ENCODE measurements at regions not wholly inside any gene's neighbourhood (a gene's known extent, or its start where the extent isn't known, plus 50 kb on each side); places are given as distances from the start of the nearest gene placed in this dataset.
"Not testable (repeated sequence)": the region's sequence is repeated elsewhere in the genome, so short reads cannot be mapped to it uniquely, and the experiment has no call there.

GRCh38 chr7:4438723-4439245 is 243.3 kb upstream of the FOXK1 start:
- no peak for DNase-seq

- DNase-seq, result no peak
Observed at GRCh38 chr7:4439444-4439843, 242.7 kb upstream of the FOXK1 start.

- no peak for DNase-seq
Observed at GRCh38 chr7:4444106-4444505, 238.0 kb upstream of the FOXK1 start.

- no peak for DNase-seq
Observed at GRCh38 chr7:4445777-4446176, 236.3 kb upstream of the FOXK1 start.

GRCh38 chr7:4449263-4449662 is 232.8 kb upstream of the FOXK1 start:
- no peak for DNase-seq

- no peak for DNase-seq
Observed at GRCh38 chr7:4450483-4450882, 231.6 kb upstream of the FOXK1 start.

- peak; percentile 84 for DNase-seq
Observed at GRCh38 chr7:4460597-4460996, 221.5 kb upstream of the FOXK1 start.

- DNase-seq, result no peak
Observed at GRCh38 chr7:4461531-4461930, 220.6 kb upstream of the FOXK1 start.

GRCh38 chr7:4468320-4469102 is 213.6 kb upstream of the FOXK1 start:
- DNase-seq, result no peak

GRCh38 chr7:4470246-4470645 is 211.8 kb upstream of the FOXK1 start:
- DNase-seq, result no peak

- no peak for DNase-seq
Observed at GRCh38 chr7:4472728-4473127, 209.4 kb upstream of the FOXK1 start.

- DNase-seq, result peak; percentile 71
Observed at GRCh38 chr7:4479367-4480039, 202.6 kb upstream of the FOXK1 start.

GRCh38 chr7:4480131-4480530 is 202.0 kb upstream of the FOXK1 start:
- DNase-seq, result not testable (repeated sequence)

- no peak for DNase-seq
Observed at GRCh38 chr7:4483851-4484250, 198.2 kb upstream of the FOXK1 start.

GRCh38 chr7:4484545-4484944 is 197.6 kb upstream of the FOXK1 start:
- no peak for DNase-seq

GRCh38 chr7:4486907-4487306 is 195.2 kb upstream of the FOXK1 start:
- DNase-seq, result no peak

- DNase-seq, result not testable (repeated sequence)
Observed at GRCh38 chr7:4496911-4497310, 185.2 kb upstream of the FOXK1 start.

- DNase-seq, result no peak
Observed at GRCh38 chr7:4500812-4501211, 181.3 kb upstream of the FOXK1 start.

GRCh38 chr7:4507886-4508285 is 174.2 kb upstream of the FOXK1 start:
- not testable (repeated sequence) for DNase-seq

- no peak for DNase-seq
Observed at GRCh38 chr7:4513450-4513849, 168.6 kb upstream of the FOXK1 start.

- no peak for DNase-seq
Observed at GRCh38 chr7:4519819-4520520, 162.1 kb upstream of the FOXK1 start.

GRCh38 chr7:4523219-4523618 is 158.9 kb upstream of the FOXK1 start:
- DNase-seq, result no peak

GRCh38 chr7:4523873-4524272 is 158.2 kb upstream of the FOXK1 start:
- DNase-seq, result no peak

GRCh38 chr7:4525884-4526283 is 156.2 kb upstream of the FOXK1 start:
- no peak for DNase-seq
